Psoas muscle (tissue), 7 donors: ENCODE measurements at regions not wholly inside any gene's neighbourhood (a gene's known extent, or its start where the extent isn't known, plus 50 kb on each side); places are given as distances from the start of the nearest gene placed in this dataset.

Experiments used
- ATAC-seq, 4 donors: fragments of 200-7000 bp; cut with Tn5 transposase; one replicate each; pipeline ENCODE4 v1.9.1; 2020; ENCODE audit warnings: moderate library complexity in 3 of 4, mild to moderate bottlenecking in 2 of 4
- DNase-seq, 2 donors: peaks; one replicate each; pipeline ENCODE4 v3.0.0-alpha.2; 2020
- H3K27ac ChIP-seq: fragments of 200-600 bp; one replicate; pipeline ENCODE4 v1.8.0; 2022
- H3K27me3 ChIP-seq, 3 donors: fragments of 200-600 bp in 1 of 3; one replicate each; pipeline versions ENCODE4 v1.6.1 to v1.8.0; 2013 to 2022; ENCODE audit warnings: low read length in 2 of 3, mild to moderate bottlenecking in 2 of 3, moderate library complexity in 1 of 3; ENCODE audit not compliant: insufficient read depth in 3 of 3
- H3K36me3 ChIP-seq, 2 donors: fragments of 200-600 bp in 1 of 2; one replicate each; pipeline versions ENCODE4 v1.6.1 to v1.8.0; 2013 to 2022; ENCODE audit warnings: low read depth in 1 of 2, mild to moderate bottlenecking in 1 of 2, moderate library complexity in 1 of 2; ENCODE audit not compliant: insufficient read depth in 1 of 2
- H3K4me1 ChIP-seq: fragments of 200-600 bp; one replicate; pipeline ENCODE4 v1.8.0; 2022
- H3K4me3 ChIP-seq: fragments of 200-600 bp; one replicate; pipeline ENCODE4 v1.8.0; 2022; ENCODE audit warnings: mild to moderate bottlenecking
- H3K9me3 ChIP-seq: fragments of 200-600 bp; one replicate; pipeline ENCODE4 v1.8.0; 2022
- WGBS, 3 donors: extraction: QIAGEN DNeasy Blood & Tissue Kit; methylation state at CpG; one replicate each; pipeline versions ENCODE4 v1.1.6 to v1.1.7; 2013; 5-methylcytosine and 5-hydroxymethylcytosine counted together
- intact Hi-C, 2 donors: fragments of 100-400 bp; cut with DNase I; formaldehyde crosslinking; loops; one replicate each; pipeline versions ENCODE4 v1.11.0 to v1.14.2; 2022
- TF ChIP-seq, protein P1 (sequence below): fragments of 200-600 bp; IDR thresholded peaks from one replicate; pipeline ENCODE4 v1.8.0; 2022; ENCODE audit warnings: antibody characterized with exemption
- donor health status: healthy with polysubstance abuse.
- donor health status: DM: no; HTN: no; CAD: no; lungs with moderate emphysema.
- donor health status: Bipolar disorder and iron deficiency.
- donor health status: healthy.
- donor health status: DM: yes; HTN: yes; CAD: no.
- donor health status: DM: no; HTN: no; CAD: no.
- donor health status: DM: yes; HTN: yes; CAD: no.

DNA sequence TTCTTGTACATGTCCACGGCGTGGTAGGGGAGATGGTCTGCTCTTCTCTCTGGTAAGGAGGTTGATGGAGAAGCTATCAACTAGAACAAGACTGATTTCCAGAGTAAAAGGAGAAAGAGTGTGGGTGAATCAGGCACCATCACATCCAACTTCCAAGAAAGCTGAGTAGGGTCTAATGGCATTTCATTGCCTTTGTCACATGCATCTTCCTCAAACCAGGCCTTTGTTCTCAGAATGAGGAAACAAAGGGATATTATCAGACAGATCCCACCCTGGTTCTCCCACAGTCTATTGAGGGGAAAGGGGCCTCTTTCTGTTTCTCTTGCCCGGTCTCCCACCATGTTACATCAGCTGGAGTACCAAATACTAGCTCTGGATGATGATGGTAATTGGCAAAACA is 160.2 kb upstream of the RBPJ start:
- intact Hi-C loops: no loop called here

GRCh38 chr4:26161030-26161824 is 159.6 kb upstream of the RBPJ start:
- intact Hi-C loops: no loop called here
- no peaks in the 10 kb centered on the region for H3K4me1 ChIP-seq
- 74 to 87% (median 86%) methylated on average over 5 of the region's 5 CpGs for WGBS, 3 donors
- ATAC-seq (peak in 1 of 4 donors; percentile 32), DNase-seq (no peak)
- no peak overlapping the region for H3K4me3 ChIP-seq
- TF ChIP-seq, protein P1, sequence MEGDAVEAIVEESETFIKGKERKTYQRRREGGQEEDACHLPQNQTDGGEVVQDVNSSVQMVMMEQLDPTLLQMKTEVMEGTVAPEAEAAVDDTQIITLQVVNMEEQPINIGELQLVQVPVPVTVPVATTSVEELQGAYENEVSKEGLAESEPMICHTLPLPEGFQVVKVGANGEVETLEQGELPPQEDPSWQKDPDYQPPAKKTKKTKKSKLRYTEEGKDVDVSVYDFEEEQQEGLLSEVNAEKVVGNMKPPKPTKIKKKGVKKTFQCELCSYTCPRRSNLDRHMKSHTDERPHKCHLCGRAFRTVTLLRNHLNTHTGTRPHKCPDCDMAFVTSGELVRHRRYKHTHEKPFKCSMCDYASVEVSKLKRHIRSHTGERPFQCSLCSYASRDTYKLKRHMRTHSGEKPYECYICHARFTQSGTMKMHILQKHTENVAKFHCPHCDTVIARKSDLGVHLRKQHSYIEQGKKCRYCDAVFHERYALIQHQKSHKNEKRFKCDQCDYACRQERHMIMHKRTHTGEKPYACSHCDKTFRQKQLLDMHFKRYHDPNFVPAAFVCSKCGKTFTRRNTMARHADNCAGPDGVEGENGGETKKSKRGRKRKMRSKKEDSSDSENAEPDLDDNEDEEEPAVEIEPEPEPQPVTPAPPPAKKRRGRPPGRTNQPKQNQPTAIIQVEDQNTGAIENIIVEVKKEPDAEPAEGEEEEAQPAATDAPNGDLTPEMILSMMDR: no peak
- H3K36me3 ChIP-seq: no peaks in the 10 kb centered on the region
- H3K9me3 ChIP-seq: no peaks in the 10 kb centered on the region
- H3K27me3 ChIP-seq: no peaks in the 10 kb centered on the region
- H3K27ac ChIP-seq: no peak overlapping the region

More for the DNA sequence above, 160.2 kb upstream of the RBPJ start:
- DNase-seq: no peak
- H3K4me3 ChIP-seq: no peak overlapping the region
- ATAC-seq: no peak
- no peak overlapping the region for H3K27ac ChIP-seq
- no peaks in the 10 kb centered on the region for H3K4me1 ChIP-seq
- 90 to 96% (median 92%) methylated on average over 3 of the region's 3 CpGs for WGBS, 3 donors
- no peaks in the 10 kb centered on the region for H3K36me3 ChIP-seq
- TF ChIP-seq, protein P1: no peak
- no peaks in the 10 kb centered on the region for H3K27me3 ChIP-seq
- H3K9me3 ChIP-seq: no peaks in the 10 kb centered on the region

DNA sequence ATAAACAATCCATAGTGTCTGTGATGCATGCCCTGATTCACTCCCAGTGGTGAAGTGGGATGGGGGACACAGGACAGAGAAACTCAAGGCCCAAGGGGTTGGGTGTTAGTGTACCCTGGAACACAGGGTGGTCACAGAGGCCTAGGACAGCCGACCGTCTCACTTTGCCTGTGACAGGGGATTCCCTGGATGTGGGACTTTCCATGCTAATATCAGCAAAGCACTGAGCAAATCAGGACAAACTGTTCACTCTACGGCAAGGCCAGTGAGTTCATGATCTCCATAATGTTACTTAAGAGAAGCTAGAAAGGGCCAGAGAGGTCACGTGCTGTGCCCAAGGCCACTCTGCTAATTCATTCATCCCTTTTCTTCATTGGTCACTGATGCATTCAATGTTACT is 158.7 kb upstream of the RBPJ start:
- Histone ChIP-seq H3K27ac (no peak overlapping the region), H3K27me3 (no peaks in the 10 kb centered on the region), H3K4me1 (no peaks in the 10 kb centered on the region), H3K4me3 (no peak overlapping the region), H3K9me3 (no peaks in the 10 kb centered on the region), H3K36me3 (no peaks in the 10 kb centered on the region)
- TF ChIP-seq, protein P1: no peak
- DNase-seq (no peak), ATAC-seq (no peak)
- intact Hi-C loops: no loop called here
- WGBS, 3 donors: 59 to 80% (median 77%) methylated on average over 4 of the region's 4 CpGs

DNA sequence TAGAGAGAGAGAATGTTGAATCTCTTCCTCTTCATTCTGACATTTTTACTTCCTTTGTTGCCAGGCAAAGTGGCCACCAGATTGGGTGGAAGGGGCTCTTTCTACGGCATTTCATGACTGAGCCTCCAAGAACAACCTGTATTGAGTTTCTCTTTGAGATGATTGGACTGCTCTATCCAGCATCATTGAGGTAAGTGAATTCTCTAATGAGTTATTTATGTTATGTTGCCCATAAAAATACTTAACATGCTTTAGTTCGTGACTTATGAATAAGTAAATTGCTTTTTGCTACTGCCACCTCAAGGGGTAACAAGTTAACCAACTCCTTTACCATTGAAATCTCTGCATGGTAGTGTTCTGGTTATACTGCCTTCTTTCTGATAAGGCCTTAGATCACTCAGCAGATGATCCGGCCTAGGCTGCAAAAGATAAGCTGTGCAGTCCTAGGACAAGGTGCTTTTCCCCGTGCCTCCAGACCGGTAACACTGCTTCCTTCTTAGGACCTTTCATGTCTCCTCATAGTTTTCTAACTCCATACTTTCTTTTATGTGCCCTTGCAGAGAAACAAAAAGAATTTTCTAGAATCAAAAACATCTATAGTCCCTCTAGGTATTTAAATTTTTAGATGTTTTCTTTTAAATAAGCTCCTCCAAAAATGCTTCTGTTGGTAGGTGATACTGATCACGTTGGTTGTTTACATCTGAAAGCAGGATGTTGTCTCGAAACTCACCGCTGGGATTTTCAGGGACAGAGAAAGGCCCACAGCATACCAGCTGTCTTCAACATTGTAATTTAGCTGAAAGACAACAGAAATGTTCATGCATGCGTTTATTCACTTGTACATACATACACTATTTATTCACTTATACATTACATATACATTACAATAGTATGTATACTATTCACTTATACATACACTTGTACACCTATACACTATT is 157.1 kb upstream of the RBPJ start:
- 71 to 87% (median 72%) methylated on average over 9 of the region's 9 CpGs for WGBS, 3 donors
- Histone ChIP-seq H3K27ac (no peak overlapping the region), H3K4me3 (peak overlapping the region; percentile 10), H3K27me3 (no peaks in the 10 kb centered on the region), H3K4me1 (no peaks in the 10 kb centered on the region), H3K36me3 (no peaks in the 10 kb centered on the region), H3K9me3 (no peaks in the 10 kb centered on the region)
- TF ChIP-seq, protein P1: no peak
- intact Hi-C loops: no loop called here
- DNase-seq (no peak), ATAC-seq (no peak)
